SK-N-SH (cell line): ENCODE measurements at regions not wholly inside any gene's neighbourhood (a gene's known extent, or its start where the extent isn't known, plus 50 kb on each side); places are given as distances from the start of the nearest gene placed in this dataset.

ENCODE experiments used
- EP300 ChIP-seq, 2 experiments: IDR thresholded peaks; 2 replicates each; pipeline versions ENCODE4 v1.4.0 to v1.6.1; 2012; ENCODE audit warnings: borderline replicate concordance in 1 of 2, low read depth in 1 of 2, low read length in 1 of 2
- RFX5 ChIP-seq: IDR thresholded peaks from 2 replicates; pipeline ENCODE4 v1.6.1; 2012; ENCODE audit warnings: mild to moderate bottlenecking, improper control_type of control experiment, low read length
- TF ChIP-seq, protein P1 (sequence below): fragments of 150-350 bp; IDR thresholded peaks from 2 replicates; pipeline ENCODE4 v1.6.1; 2017; ENCODE audit warnings: antibody characterized with exemption, low read length, low read depth, borderline replicate concordance
- TF ChIP-seq, protein P2 (sequence below): fragments of 200-600 bp; sonication (generic); IDR thresholded peaks from 2 replicates; pipeline ENCODE4 v1.6.1; 2017; ENCODE audit warnings: antibody characterized with exemption, mild to moderate bottlenecking, moderate library complexity

DNA sequence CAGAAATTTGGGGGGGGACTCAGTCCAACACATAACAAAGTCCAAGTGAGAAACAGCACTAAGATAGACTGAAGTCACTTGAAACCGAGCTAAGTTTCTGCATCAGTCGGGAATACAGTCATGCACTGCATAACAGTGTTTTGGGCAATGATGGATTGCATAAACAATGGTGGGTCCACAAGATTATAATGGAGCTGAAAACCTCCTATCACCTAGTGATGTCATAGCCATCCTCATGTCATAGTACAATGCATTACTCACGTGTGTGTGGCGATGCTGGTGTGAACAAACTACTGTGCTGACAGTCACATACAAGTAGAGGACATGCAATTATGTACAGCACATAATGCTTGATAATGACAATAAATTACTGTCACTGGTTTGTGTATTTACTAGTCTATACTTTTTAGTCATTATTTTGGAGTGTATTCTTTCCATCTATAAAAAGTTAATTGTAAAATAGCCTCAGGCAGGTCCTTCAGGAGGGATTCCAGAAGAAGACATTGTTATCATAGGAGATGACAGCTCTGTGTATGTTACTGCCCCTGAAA lies 154.5 kb upstream of the ECI2 start:
- TF ChIP-seq, protein P1, sequence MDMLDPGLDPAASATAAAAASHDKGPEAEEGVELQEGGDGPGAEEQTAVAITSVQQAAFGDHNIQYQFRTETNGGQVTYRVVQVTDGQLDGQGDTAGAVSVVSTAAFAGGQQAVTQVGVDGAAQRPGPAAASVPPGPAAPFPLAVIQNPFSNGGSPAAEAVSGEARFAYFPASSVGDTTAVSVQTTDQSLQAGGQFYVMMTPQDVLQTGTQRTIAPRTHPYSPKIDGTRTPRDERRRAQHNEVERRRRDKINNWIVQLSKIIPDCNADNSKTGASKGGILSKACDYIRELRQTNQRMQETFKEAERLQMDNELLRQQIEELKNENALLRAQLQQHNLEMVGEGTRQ: no peak
- TF ChIP-seq, protein P2, sequence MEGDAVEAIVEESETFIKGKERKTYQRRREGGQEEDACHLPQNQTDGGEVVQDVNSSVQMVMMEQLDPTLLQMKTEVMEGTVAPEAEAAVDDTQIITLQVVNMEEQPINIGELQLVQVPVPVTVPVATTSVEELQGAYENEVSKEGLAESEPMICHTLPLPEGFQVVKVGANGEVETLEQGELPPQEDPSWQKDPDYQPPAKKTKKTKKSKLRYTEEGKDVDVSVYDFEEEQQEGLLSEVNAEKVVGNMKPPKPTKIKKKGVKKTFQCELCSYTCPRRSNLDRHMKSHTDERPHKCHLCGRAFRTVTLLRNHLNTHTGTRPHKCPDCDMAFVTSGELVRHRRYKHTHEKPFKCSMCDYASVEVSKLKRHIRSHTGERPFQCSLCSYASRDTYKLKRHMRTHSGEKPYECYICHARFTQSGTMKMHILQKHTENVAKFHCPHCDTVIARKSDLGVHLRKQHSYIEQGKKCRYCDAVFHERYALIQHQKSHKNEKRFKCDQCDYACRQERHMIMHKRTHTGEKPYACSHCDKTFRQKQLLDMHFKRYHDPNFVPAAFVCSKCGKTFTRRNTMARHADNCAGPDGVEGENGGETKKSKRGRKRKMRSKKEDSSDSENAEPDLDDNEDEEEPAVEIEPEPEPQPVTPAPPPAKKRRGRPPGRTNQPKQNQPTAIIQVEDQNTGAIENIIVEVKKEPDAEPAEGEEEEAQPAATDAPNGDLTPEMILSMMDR: no peak
- TF ChIP-seq RFX5 (no peak), EP300 (IDR thresholded peaks at IDR 0.05; ENCODE audit: borderline replicate concordance in 1 of 2, low read depth in 1 of 2, low read length in 1 of 2) (no peak)
